Parathyroid adenoma (tissue), 2 donors: ENCODE measurements at regions not wholly inside any gene's neighbourhood (a gene's known extent, or its start where the extent isn't known, plus 50 kb on each side); places are given as distances from the start of the nearest gene placed in this dataset.

Experiments used
- H2AFZ ChIP-seq: fragments of 300-600 bp; sonication (generic); one replicate; pipeline ENCODE4 v1.7.0; 2017; ENCODE audit warnings: antibody characterized with exemption, mild to moderate bottlenecking
- H3K27ac ChIP-seq: fragments of 300-600 bp; sonication (generic); one replicate; pipeline ENCODE4 v1.7.0; 2017
- H3K27me3 ChIP-seq: fragments of 300-600 bp; sonication (generic); one replicate; pipeline ENCODE4 v1.7.0; 2017; ENCODE audit warnings: low read length; ENCODE audit not compliant: control insufficient read depth, insufficient read depth
- H3K36me3 ChIP-seq: fragments of 300-600 bp; sonication (generic); one replicate; pipeline ENCODE4 v1.7.0; 2017; ENCODE audit warnings: low read length; ENCODE audit not compliant: control insufficient read depth, insufficient read depth
- H3K4me1 ChIP-seq: fragments of 300-600 bp; sonication (generic); one replicate; pipeline ENCODE4 v1.7.0; 2017; ENCODE audit warnings: control low read depth
- H3K4me2 ChIP-seq: fragments of 300-600 bp; sonication (generic); one replicate; pipeline ENCODE4 v1.7.0; 2017; ENCODE audit warnings: low read length
- H3K4me3 ChIP-seq: fragments of 300-600 bp; sonication (generic); one replicate; pipeline ENCODE4 v1.7.0; 2017; ENCODE audit warnings: low read depth, low read length
- H3K79me2 ChIP-seq: fragments of 300-600 bp; sonication (generic); one replicate; pipeline ENCODE4 v1.7.0; 2017; ENCODE audit warnings: control low read depth
- H3K9ac ChIP-seq: fragments of 300-600 bp; sonication (generic); one replicate; pipeline ENCODE4 v1.7.0; 2017; ENCODE audit warnings: mild to moderate bottlenecking
- H3K9me3 ChIP-seq: fragments of 300-600 bp; sonication (generic); one replicate; pipeline ENCODE4 v1.7.0; 2017; ENCODE audit warnings: low read length; ENCODE audit not compliant: control insufficient read depth
- TF ChIP-seq, protein P1 (sequence below): fragments of 300-600 bp; sonication (generic); IDR thresholded peaks from one replicate; pipeline ENCODE4 v1.7.0; 2017; ENCODE audit warnings: antibody characterized with exemption, mild to moderate bottlenecking
- donor health status: primary hyperparathyroidism.

DNA sequence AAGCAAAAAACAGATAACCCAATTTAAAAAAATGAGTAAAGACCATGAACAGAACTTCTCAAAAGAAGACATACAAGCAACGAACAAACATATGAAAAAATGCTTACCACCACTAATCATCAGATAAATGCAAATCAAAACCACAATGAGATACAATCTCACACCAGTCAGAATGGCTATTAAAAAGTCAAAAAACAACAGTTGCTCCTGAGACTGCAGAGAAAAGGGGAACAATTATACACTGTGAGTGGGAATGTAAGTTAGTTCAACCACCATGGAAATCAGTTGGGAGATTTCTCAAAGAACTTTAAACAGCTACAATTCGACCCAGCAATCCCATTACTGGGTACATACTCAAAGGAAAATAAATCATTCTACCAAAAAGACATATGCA, 131.6 kb downstream of the PTGER3 start:
- no peaks in the 10 kb centered on the region for H3K27me3 ChIP-seq
- H2AFZ ChIP-seq: no peak overlapping the region
- peak overlapping the region; percentile 5 for H3K4me2 ChIP-seq
- TF ChIP-seq, protein P1, sequence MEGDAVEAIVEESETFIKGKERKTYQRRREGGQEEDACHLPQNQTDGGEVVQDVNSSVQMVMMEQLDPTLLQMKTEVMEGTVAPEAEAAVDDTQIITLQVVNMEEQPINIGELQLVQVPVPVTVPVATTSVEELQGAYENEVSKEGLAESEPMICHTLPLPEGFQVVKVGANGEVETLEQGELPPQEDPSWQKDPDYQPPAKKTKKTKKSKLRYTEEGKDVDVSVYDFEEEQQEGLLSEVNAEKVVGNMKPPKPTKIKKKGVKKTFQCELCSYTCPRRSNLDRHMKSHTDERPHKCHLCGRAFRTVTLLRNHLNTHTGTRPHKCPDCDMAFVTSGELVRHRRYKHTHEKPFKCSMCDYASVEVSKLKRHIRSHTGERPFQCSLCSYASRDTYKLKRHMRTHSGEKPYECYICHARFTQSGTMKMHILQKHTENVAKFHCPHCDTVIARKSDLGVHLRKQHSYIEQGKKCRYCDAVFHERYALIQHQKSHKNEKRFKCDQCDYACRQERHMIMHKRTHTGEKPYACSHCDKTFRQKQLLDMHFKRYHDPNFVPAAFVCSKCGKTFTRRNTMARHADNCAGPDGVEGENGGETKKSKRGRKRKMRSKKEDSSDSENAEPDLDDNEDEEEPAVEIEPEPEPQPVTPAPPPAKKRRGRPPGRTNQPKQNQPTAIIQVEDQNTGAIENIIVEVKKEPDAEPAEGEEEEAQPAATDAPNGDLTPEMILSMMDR: no peak
- no peak overlapping the region for H3K4me3 ChIP-seq
- no peak overlapping the region for H3K9ac ChIP-seq
- peaks cover 4% of the 10 kb centered on the region for H3K4me1 ChIP-seq
- no peaks in the 10 kb centered on the region for H3K9me3 ChIP-seq
- no peaks in the 10 kb centered on the region for H3K36me3 ChIP-seq
- no peaks in the 10 kb centered on the region for H3K79me2 ChIP-seq
- peak overlapping the region; percentile 38 for H3K27ac ChIP-seq

DNA sequence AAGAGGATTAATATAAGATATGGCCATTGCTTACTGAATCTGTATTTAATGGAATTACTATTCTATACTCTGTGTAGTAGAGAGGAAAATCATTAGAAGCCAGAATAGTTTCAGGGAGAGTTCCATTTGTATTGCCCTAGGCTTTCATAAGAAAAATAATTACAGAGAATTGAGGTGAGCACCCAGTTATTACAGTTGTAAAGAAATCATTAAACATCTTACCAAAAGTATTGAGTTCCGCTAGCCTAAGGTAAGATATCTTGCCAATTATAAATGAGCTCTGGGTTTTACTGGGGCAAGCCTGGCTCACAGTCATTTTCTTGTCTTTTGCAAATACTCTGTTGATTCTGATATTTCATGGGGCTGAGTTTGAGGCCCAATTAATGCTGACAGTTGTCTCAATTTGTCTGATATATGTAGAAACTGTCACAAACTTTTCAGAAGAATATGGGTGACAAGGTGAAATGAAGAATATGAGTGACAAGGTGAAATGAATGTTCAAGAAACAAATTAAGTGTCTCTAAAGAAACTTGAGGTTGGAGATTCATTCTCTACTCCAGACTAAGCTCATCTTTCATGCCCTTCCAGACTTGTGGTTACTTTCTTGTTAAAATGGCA, 127.8 kb downstream of the PTGER3 start:
- H3K36me3 ChIP-seq: no peaks in the 10 kb centered on the region
- no peak overlapping the region for H3K4me3 ChIP-seq
- H3K9me3 ChIP-seq: no peaks in the 10 kb centered on the region
- H2AFZ ChIP-seq: no peak overlapping the region
- TF ChIP-seq, protein P1: no peak
- no peaks in the 10 kb centered on the region for H3K27me3 ChIP-seq
- no peak overlapping the region for H3K27ac ChIP-seq
- H3K79me2 ChIP-seq: no peaks in the 10 kb centered on the region
- H3K4me2 ChIP-seq: no peak overlapping the region
- no peak overlapping the region for H3K9ac ChIP-seq
- peaks cover 4% of the 10 kb centered on the region for H3K4me1 ChIP-seq
